GM19463 (cell line): ENCODE measurements at regions not wholly inside any gene's neighbourhood (a gene's known extent, or its start where the extent isn't known, plus 50 kb on each side); places are given as distances from the start of the nearest gene placed in this dataset.
"Not testable (repeated sequence)": the region's sequence is repeated elsewhere in the genome, so short reads cannot be mapped to it uniquely, and the experiment has no call there.

Experiments used
- ATAC-seq: cut with Tn5 transposase; IDR thresholded peaks from one replicate; pipeline ENCODE4 v1.9.1; 2021; ENCODE audit warnings: mild to moderate bottlenecking, moderate library complexity; ENCODE audit not compliant: unreplicated experiment

DNA sequence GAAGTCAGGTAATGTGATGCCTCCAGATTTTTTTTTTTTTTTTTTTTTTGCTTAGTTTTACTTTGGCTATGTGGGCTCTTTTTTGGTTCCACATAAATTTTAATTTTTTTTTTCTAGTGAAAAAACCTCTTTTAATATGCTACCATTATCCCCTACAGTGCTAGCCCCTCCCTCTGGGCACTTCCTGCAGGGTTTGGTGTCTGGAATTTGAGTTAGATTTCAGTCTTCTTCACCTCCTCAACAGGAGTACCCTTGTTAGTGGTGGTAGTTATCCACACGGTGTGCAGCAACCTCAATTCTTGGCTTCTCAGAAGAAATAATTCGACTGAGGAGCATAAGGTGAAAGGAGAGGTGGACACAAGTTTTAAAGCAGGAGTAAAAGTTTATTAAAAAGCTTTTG lies 128.8 kb upstream of the SYNCRIP start:
- no peak for ATAC-seq

- no peak for ATAC-seq
Observed at GRCh38 chr6:85764844-85765243, 122.2 kb upstream of the SYNCRIP start.

- no peak for ATAC-seq
Observed at GRCh38 chr6:85756982-85757381, 114.3 kb upstream of the SYNCRIP start.

- no peak for ATAC-seq
Observed at GRCh38 chr6:85754894-85755293, 112.2 kb upstream of the SYNCRIP start.

DNA sequence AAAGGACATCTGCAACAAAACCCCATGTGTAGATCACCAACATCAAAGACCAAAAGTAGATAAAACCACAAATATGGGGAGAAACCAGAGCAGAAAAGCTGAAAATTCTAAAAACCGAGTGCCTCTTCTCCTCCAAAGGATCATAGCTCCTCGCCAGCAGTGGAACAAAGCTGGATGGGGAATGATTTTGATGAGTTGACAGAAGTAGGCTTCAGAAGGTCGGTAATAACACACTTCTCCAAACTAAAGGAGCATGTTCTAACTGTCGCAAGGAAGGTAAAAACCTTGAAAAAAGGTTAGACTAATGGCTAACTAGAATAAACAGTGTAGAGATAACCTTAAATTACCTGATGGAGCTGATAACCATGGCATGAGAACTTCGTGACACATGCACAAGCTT lies 109.9 kb upstream of the SYNCRIP start:
- no peak for ATAC-seq

- ATAC-seq = no peak
Observed at GRCh38 chr6:85751374-85752055, 108.8 kb upstream of the SYNCRIP start.

- not testable (repeated sequence) for ATAC-seq
Observed at GRCh38 chr6:85750146-85750545, 107.5 kb upstream of the SYNCRIP start.

DNA sequence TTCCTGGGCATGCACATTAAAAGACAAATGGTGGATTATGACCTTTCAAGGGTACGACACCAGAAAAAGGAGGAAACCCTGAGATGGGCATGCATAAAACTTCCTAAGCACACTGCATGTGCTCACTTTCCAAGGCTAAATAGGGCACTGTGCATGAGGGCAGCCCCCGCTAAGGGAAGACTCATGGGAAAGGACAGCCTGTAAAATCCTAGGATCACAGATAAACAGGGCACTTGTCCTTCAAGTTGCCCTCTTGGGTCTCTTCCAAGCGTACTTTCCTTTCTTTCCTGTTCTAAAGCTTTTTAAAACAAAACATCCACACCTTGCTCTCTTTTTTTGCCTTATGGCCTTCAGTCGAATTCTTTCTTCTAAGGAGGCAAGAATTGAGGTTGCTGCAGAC lies 106.5 kb upstream of the SYNCRIP start:
- no peak for ATAC-seq

DNA sequence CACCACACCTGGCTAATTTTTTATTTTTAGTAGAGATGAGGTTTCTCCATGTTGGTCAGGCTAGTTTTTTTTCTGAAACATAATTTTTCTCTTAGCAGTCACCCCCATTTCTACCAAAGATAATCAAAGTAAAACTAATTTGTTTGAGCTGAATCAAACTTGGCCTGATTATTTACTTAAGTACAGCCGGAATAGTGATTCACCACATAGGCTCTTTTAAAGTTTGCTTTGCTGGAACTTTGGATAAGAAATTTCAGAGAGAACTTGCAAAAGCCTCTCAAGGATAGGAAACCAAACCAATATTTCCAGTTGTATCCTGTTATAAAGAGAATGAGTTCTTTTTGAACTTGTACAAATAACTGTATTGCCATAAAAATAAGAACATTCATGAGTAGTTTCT lies 105.0 kb upstream of the SYNCRIP start:
- ATAC-seq = no peak

DNA sequence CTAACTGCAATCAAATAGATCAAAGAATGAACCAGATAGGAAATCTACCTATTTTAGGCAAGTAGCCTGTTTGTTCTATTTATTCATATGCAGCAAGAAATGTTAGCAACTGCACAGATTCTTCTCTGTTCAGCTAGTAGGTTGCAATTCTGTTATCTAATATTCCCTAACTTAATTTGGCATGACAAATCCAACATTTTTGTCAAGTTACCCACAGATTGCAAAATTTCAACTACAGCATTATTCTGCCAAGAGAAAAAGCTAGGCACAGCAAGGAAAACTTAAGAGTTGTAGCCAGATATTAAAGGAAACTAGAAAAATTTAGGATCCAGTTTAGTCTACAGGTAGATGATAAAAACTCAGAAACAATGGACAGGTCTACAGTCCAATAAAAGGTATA lies 104.4 kb upstream of the SYNCRIP start:
- ATAC-seq = no peak

- ATAC-seq = no peak
Observed at GRCh38 chr6:85744433-85744970, 101.8 kb upstream of the SYNCRIP start.

- ATAC-seq = no peak
Observed at GRCh38 chr6:85726206-85726605, 83.5 kb upstream of the SYNCRIP start.

DNA sequence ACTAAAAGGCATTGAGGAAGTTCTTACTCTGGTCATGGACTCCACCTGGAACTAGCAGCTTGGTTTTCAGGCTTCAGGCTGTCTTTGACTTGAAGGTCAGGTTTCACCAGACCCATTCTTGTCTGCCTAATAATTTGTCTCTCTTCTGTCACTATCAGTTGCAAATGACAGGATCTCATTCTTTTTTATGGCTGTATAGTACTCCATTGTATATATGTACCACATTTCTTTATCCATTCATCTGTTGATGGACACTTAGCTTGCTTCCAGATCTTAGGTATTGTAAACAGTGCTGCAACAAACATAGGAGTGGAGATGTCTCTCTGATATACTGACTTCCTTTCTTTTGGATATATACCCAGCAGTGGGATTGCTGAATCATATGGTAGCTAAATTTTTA lies 73.1 kb upstream of the SYNCRIP start:
- ATAC-seq = no peak

DNA sequence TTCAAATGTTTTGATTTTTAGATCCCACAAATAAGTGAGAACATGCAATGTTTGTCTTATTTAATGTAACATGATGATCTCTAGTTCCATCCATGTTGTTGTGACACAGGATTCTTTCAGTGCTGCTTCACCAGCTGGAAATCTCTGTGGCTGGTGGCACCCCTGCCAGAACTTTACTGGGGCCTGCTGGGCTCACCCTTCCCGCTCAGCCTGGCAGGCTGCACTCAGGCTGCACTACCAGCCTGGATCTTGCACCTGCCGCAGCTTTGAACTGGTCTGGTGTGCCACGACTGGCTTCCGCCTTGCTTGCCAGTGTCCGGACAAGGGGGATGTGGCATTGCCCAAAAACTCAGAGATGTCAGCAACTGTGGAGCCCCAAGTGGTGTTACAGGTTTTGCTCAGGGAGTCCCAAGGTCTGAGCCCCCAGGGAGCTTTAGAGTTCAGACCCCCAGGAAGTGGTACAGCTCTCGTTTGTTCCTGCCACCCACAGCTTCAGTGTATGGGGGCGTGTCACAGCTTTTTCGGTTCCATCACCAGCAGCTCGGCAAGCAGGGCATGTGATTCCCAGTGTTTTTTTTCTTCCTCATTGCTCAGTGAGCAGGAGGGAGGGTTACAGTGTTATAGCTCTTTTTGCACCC lies 72.3 kb upstream of the SYNCRIP start:
- ATAC-seq = no peak

DNA sequence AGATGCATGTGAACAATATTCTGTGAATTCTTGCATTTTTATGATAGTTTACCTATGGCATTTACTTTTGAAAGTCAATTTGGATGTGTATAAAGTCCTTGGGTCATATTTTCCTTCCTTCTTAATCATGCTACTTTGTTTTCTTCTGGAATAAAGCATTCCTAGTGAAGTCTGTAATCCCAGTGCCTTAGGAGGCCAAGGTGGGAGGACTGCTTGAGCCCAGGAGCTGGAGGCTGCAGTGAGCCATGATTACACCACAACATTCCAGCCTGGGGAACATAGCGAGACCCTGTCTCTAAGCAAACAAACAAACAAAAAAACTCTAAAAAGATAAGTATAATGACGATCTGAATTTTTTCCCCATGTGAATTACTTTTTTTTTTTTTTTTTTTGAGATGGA lies 69.7 kb upstream of the SYNCRIP start:
- ATAC-seq = no peak

DNA sequence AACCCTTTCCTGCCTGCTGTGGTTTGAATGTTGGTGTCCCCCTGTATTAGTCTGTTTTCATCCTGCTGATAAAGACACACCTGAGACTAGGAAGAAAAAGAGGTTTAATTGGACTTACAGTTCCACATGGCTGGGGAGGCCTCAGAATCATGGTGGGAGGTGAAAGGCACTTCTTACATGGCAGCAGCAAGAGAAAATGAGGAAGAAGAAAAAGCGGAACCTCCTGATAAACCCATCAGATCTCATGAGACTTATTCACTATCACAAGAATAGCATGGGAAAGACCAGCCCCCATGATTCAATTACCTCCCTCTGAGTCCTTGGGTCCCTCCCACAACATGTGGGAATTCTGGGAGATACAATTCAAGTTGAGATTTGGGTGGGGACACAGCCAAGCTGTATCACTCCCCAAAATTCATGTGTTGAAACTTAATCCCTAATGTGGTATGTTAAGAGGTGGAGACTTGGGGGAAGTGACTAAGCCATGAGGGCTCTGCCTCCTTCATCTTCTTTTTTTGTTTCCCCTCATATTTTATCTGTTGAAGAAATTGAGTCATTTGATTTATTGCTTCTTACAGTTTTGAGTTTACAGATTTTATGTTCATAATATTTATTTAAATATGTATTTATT lies 64.9 kb upstream of the SYNCRIP start:
- not testable (repeated sequence) for ATAC-seq

DNA sequence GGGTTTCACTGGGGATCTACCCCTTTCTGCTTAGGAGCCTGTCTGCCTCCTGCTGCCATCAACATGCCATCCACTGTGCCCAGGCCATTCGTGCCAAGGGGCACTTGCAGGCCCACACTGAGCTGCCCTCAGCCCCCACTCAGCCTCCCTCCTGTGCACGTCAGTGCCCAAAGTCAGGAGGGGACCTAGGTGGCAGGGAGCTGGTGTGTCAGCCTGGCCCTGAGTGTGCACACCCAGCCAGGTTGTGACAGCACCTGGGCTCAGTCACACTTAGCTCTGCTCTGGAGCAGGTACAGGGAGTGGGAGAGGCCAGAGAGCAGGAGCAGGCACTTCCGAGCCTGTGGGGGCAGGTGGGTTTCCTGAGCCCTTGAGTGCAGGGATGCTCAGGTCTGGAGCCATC lies 63.6 kb upstream of the SYNCRIP start:
- ATAC-seq = no peak

- no peak for ATAC-seq
Observed at GRCh38 chr6:85705220-85705619, 62.5 kb upstream of the SYNCRIP start.

DNA sequence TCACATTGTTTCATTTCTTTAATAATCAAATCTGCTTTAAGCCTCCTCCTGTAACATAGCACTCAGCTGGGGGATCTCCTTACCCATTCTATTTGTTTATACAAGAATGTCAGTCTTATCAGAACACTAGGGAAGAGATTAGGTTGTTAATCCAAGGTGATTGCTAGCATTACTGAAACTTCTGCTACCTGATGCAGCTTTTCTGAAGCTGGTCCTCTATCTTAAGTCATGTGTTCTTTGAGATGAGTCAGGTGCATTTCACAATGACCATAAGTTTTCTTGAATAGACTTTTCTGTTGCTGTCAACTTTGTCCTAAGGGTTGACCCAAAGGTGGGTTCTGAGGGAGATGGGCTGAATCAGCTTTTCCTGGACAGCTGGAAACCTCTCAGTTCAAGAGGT lies 60.7 kb upstream of the SYNCRIP start:
- no peak for ATAC-seq
